MCF 10A (cell line): ENCODE measurements at regions not wholly inside any gene's neighbourhood (a gene's known extent, or its start where the extent isn't known, plus 50 kb on each side); places are given as distances from the start of the nearest gene placed in this dataset. TPM values are rescaled to one million over a fixed set of nuclear protein-coding genes. Genes with fewer than 3 reads are reported as not detected.

Source experiments
- microRNA-seq: library from miRNA; unstranded; fragments of <30 nt; microRNA quantifications from one replicate; pipeline ENCODE4 v1.2.0, GENCODE V29; 2022

Small RNA genes lying in the stretch of these regions (microRNA-seq; reads per million reads assigned to microRNA genes)
- gene MIR1299 = not detected
